Fibroblast of gingiva (primary cell): ENCODE measurements at regions not wholly inside any gene's neighbourhood (a gene's known extent, or its start where the extent isn't known, plus 50 kb on each side); places are given as distances from the start of the nearest gene placed in this dataset.
"Not testable (repeated sequence)": the region's sequence is repeated elsewhere in the genome, so short reads cannot be mapped to it uniquely, and the experiment has no call there.

Experiments
- DNase-seq: peaks from one replicate; pipeline ENCODE4 v3.0.0-alpha.2; 2011; ENCODE audit warnings: low read depth

DNA sequence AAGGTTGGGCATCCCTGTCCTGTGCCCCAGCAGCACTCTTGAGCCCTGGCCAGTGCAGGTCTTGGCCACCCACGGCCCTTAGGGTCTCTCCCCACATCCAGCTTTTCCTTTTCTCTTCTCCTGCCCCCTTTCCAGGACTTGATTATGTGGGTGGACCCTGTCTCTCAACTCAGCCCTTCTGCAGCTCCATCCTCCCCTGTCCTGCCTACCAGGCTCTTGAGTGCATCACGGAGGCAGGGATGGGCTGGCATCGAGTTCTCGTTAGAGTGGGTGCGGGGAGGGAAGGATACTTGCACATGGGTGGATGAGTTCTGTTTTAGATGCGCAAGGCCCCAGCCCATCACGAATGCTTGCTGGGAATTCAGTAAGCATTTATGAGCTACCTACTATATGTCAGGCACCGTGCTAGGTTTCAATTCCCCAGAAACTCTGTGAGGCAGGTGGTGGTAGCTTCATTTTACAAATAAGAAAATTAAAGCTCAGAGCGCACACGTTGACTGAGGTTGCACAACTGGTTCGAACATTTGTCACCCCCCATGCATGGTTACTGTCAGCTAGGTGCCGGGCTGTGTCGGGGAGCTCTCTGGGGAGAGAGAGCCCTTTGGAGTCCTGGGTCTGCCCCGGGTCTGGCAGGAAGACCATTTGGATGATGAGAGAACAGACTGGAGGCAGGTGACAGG is 144.6 kb upstream of the PITX1 start:
- no peak for DNase-seq

DNA sequence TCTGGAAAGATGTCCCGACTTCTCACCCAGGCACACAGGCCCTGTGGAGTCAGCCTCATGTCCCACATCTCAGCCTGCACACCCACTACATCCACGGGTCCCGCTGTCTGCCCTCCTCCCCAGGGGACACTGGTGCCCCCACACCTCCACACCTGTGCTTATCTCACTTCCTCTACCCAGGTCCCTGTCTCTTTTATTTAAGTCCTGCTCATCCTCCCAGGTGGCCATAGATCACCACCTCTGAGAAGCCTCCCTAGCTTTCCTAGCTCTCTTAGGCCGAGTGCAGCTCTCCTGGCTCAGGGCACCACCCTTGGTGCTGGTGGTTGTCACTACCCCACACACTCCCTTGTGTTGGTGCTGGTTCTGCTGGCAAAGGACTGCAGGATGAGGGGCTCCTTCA is 143.6 kb upstream of the PITX1 start:
- no peak for DNase-seq

DNA sequence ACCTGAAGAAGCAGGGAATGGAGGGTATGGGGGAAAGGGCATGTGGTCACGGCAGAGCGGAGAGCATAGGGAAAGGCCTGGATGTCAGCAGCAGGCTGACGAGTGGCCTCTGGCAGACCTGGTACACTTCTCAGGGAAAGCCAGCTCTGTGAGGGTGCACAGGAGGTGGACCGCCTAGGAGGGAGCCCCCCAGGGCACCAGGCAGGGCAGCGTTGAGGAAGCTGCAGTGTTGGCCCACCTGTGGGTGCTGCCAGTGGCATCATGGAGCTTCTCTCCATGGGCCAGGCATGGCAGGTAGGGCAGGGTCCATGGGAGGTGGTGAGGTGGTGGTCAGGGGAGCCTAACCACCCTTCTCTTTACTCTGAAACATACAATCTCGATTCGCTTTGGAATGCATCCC is 143.0 kb upstream of the PITX1 start:
- DNase-seq: no peak

DNA sequence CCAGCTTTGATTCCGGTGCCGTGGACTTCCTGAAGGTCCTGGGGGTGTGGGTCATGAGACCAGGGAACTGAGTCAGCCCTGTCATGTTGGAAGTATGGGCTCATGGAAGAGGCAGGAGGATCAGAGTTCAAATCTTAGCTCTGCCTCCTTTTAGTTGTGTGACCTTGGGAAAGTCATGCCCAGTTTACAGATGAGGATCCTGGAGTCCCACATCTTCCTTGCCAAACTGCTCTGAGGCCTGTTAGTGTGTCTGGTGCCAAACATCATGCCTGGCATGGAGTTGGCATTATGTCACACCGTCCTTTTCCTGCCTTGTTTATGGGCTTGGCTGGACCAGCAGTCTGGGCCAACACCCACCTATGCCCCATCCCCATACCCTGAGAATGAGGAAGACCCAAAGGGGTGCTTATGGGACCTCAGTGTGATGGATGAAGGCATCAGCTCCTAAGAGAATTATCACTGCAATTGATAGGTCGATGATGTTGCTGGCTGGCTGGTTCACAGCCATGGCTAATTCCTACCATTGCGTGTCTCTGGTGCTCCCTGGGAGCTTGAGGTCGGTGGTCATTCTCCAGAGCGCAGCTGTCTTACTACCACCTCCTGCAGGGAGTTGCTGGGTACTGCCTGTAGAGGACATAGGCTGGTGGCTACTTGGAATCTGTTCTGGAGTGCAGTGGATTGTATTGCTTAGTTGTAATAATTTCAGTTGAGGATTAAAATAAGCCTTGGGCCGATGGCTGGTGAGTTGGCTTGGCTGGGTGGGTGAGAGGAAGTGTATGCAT is 140.5 kb upstream of the PITX1 start:
- DNase-seq: no peak

DNA sequence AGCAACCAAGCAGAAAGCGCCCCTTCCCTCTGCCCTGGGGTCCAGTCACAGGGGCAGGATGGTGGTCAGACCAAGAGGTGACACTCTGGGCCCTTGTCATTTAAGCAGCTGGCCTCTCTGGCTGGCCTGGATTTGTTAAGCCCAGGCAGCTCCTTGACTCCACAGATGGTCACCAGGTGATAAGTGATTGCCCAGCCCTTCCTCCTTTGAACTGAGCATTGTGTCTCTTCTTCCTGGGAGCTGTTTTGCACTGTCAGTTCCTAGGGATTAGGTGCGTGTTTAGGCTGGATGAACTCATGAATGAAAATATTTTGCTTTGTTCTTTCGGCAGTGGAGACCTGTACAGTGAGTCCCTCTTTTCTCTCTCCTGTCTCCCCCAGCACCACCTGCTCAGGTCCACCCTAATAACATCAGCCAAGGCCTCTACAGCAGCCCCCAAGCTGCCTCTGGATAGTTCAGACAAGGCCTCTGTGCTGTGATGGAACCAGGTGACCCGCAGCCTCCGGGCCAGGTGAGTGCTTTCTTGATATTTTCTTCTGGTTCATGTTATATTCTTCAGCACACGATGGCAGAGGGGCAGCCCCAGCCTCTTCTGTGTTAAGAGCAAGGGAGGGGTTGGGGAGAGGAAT is 139.7 kb upstream of the PITX1 start:
- no peak for DNase-seq

DNA sequence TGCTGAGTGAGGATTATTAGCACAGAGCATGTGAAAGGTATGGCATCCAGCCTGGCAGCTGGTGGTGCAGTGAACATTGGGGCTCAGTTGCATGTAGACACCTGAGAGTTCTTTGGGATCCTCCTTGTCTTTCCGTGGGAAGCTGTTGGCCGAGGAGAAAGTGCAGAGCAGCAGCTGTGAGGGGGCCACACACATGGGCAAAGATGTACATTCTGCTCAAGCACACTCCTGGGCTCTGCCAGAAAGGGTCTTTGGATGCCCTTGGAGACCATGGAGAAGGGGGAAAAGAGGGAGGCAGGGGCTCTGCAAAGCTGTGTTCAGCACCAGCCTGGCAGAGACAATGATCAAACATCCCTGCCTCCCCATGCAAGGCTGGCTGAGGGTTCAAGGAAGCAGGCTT is 138.7 kb upstream of the PITX1 start:
- no peak for DNase-seq

- no peak for DNase-seq
These were observed 137.3 kb upstream of the PITX1 start for GRCh38 chr5:135171336-135171735.

- no peak for DNase-seq
These were observed 136.5 kb upstream of the PITX1 start for GRCh38 chr5:135170500-135170899.

DNA sequence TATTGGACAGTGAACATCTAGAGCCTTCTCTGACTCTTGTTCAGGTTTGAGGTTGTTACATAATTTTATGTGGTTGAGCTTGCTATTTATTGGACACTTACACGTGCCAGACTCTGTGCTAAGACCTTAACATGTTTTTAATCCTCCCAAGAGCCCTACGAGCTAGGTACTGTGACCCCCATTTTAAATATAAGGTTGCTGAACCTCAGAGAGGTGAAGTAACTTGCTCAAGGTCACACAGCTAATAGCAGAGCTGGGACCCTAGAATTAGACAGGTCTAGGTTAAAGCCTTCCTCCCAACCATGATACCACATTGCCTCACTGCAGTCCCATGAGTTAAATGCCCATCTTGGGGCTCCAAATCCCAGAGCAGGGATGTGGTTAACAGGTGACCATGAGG is 135.7 kb upstream of the PITX1 start:
- no peak for DNase-seq

GRCh38 chr5:135167634-135168033 is 133.6 kb upstream of the PITX1 start:
- no peak for DNase-seq

- not testable (repeated sequence) for DNase-seq
These were observed 131.0 kb upstream of the PITX1 start for GRCh38 chr5:135164873-135165614.

- no peak for DNase-seq
These were observed 129.9 kb upstream of the PITX1 start for GRCh38 chr5:135163964-135164363.

DNA sequence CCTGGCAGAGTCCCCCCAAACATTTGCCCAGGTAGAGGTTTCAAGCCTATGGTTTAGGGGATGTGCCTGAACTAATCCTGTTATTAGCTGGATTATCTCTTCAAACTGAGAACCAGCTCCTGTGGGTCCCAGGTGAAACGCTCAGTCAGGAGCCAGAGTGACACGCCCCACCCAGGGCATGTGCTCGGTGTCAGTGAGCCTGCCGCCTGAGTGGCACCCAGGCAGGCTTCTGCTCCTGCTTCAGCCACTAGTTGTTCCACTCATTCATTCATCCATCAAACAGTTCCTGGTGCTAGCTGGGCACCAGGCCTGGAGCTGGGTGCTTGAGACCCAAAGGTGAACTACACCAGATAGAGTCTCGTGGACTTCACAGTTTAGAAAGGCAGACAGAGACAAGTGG is 129.4 kb upstream of the PITX1 start:
- no peak for DNase-seq

DNA sequence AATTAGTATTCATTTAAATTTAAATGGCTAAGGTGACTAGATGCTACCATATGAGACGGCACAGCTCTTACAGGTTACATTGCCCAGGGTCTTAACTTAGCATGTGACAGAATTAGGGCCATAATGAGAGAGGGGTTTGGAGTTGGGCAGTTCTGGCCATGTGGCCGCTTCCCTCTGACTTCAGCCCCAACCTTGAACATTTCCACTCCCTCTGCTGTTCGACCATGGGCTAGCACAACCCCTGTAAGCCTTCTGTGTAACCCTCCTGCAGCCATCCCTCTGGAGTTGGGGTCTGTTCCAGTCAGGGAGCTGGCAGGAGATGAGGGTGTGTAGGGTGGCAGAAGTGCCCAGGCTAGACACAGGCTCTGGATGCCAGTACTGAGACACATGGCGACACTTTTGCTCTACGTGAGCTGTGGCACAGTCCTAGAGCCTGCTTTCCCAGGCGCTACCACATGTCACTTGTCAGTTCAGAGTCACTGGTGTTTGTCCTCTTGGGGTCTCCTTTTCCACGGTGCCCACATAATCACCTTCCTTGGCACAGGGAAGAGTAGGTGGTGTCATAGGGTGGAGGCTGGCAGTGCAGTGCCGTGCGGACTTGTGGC is 128.7 kb upstream of the PITX1 start:
- no peak for DNase-seq

- no peak for DNase-seq
These were observed 127.2 kb upstream of the PITX1 start for GRCh38 chr5:135161221-135161620.

DNA sequence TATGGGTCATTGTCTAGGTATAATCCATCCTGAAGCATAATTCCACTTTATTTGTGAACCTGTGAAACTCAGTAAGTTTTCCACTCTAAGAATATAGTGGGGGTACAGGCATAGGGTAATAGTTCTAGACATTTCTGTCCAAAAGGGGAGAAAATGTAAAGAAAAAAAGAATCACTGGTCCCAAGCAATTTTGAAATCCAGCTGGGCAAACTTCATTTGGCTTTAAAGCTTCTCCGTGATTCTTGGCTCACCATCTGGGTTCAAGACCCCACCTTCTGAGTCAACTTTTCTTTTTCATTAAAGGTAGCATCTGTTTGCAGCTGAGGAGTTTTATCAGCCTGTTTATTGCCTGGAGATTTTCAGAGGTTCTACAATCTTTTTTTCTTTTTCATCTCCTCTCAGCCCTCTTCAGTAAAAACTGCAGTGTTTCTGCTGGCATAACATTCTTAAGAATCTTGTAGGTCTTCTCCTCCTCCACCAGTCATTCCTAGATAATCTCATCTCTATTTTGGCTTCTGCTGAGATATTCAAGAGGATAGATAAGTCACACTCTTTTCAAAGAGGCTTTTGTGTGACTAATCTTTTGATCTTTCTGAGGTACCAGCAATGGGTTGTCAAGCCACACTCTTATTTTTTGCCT is 126.1 kb upstream of the PITX1 start:
- no peak for DNase-seq

DNA sequence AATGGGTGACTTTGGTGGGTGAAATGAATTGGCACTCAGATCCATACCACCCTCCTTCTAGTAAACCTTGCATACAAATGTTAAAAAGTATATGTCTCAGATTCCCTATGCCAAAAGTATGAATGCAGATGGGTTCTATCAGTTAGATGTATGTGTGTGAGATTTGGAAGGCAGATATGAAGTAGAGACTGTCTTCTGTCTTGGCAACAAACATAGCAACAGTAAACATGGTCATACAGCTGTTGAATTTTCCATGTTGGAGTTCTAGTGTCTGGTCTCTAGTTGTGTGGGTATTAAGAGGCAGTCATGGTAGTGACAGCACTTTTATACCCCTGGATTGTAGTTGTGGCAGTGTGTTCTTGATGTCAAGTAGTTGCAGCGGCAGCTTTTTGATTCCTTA is 125.6 kb upstream of the PITX1 start:
- no peak for DNase-seq

- no peak for DNase-seq
These were observed 125.0 kb upstream of the PITX1 start for GRCh38 chr5:135158982-135159381.

DNA sequence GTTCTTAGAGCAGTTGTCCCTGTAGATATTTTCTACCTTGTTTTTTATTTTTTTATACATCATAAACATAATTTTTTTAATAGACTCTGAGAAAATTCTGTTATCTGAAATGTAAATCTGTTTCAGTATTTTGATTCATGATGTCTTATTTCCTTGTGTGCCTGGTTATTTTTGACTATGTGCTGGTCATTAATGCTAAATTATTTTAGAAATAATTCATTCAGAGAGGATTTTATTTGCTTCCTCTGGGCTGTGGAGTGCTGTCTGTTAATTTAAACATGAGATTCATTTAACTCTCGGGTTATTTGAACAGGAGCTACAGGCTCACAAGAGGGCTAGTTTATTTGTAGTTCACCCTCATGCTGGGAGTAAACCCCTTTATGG is 124.3 kb upstream of the PITX1 start:
- no peak for DNase-seq

DNA sequence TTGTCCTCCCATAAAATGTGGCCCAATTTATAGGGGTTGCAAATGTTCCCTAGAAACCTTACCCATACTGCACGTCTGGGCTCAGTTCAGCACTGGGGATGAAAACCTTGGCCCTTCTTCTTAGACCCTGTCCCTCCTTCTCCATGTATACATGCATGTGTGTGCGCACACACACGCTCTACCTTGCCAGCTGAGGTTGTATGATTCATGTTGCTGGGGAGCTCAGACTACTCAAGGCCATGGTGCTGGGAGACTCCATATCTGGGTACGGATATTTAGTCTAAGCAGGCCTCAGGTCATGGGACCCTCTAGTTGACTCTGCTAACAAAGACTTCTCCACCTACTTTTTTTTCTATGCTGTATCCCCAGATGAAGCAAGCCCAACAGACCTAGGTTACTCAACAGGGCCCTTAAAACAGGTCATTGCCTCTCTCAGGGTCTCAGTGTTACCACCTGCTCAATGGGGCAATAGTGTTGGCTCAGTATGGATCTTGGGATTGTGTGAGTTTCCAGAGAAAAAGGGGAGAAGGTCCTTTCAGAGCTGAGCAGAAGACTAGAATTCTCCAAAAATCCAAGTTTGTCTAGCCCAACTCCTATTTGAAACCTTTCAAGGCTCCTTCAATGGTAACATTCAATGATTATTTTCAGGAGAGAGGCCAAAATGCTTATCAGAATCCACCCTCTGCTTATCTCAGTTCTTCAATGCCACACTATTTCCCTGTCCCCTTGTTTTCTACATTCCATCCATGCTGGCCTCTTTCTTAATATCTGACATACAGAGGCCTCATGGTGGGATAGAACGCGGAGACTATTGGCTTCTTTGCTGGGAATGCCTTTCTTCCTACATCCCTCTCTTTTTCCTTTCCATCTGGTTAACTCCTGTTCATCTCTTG is 123.6 kb upstream of the PITX1 start:
- no peak for DNase-seq
